Fibroblast of lung (primary cell): ENCODE measurements at regions not wholly inside any gene's neighbourhood (a gene's known extent, or its start where the extent isn't known, plus 50 kb on each side); places are given as distances from the start of the nearest gene placed in this dataset.

Source experiments
- DNase-seq, 2 donors: peaks; one replicate each; pipeline versions ENCODE4 v3.0.0 to v3.0.0-alpha.2; 2010; ENCODE audit warnings: low read depth in 2 of 2
- H2AFZ ChIP-seq: 2 replicates; pipeline ENCODE4 v1.5.1; 2012; ENCODE audit warnings: low read length, control low read depth, inconsistent platforms
- H3K27ac ChIP-seq: 2 replicates; pipeline ENCODE4 v1.5.1; 2011; ENCODE audit warnings: low read length, control low read depth; ENCODE audit not compliant: insufficient read depth
- H3K27me3 ChIP-seq: 2 replicates; pipeline ENCODE4 v1.5.1; 2011; ENCODE audit warnings: mild to moderate bottlenecking, low read length; ENCODE audit not compliant: control insufficient read depth, insufficient read depth
- H3K36me3 ChIP-seq: 2 replicates; pipeline ENCODE4 v1.5.1; 2011; ENCODE audit warnings: low read length; ENCODE audit not compliant: control insufficient read depth, insufficient read depth
- H3K4me1 ChIP-seq: 2 replicates; pipeline ENCODE4 v1.5.1; 2011; ENCODE audit warnings: low read length; ENCODE audit not compliant: control insufficient read depth, insufficient read depth; ENCODE audit errors: extremely low read depth
- H3K4me2 ChIP-seq: 2 replicates; pipeline ENCODE4 v1.5.1; 2011; ENCODE audit warnings: low read length, control low read depth; ENCODE audit not compliant: insufficient read depth; ENCODE audit errors: extremely low read depth
- H3K4me3 ChIP-seq, 4 experiments: fragments of 200-600 bp in 1 of 4; sonication (generic) in 1 of 4; replicated peaks in 1 of 4; 2 replicates each; pipeline ENCODE4 v1.5.1; 2011 to 2016; ENCODE audit warnings: low read length in 4 of 4, low read depth in 3 of 4, mild to moderate bottlenecking in 3 of 4, control low read depth in 2 of 4, inconsistent platforms in 1 of 4, mixed read lengths in 1 of 4; ENCODE audit not compliant: insufficient read depth in 1 of 4; ENCODE audit errors: control extremely low read depth in 1 of 4
- H3K79me2 ChIP-seq: 2 replicates; pipeline ENCODE4 v1.5.1; 2012; ENCODE audit warnings: mild to moderate bottlenecking, low read length, inconsistent platforms; ENCODE audit not compliant: control insufficient read depth, insufficient read depth
- H3K9ac ChIP-seq: 2 replicates; pipeline ENCODE4 v1.5.1; 2011; ENCODE audit warnings: mild to moderate bottlenecking, low read length, control low read depth; ENCODE audit not compliant: insufficient read depth
- H3K9me3 ChIP-seq: 2 replicates; pipeline ENCODE4 v1.5.1; 2012; ENCODE audit warnings: low read depth, low read length; ENCODE audit not compliant: control insufficient read depth, insufficient read depth
- H4K20me1 ChIP-seq: 2 replicates; pipeline ENCODE4 v1.5.1; 2011; ENCODE audit warnings: low read length; ENCODE audit not compliant: control insufficient read depth, insufficient read depth; ENCODE audit errors: extremely low read depth
- CTCF ChIP-seq, 2 donors: IDR thresholded peaks in 1 of 2; conservative IDR thresholded peaks in 1 of 2; 1 replicate in 1 of 2; 2 replicates in 1 of 2; pipeline ENCODE4 v1.5.1; 2011 to 2012; ENCODE audit warnings: low read length in 2 of 2, control low read depth in 1 of 2, inconsistent platforms in 1 of 2, low read depth in 1 of 2, mild to moderate bottlenecking in 1 of 2
- EZH2 ChIP-seq: IDR thresholded peaks from 2 replicates; pipeline ENCODE4 v1.5.1; 2012; ENCODE audit warnings: low read length, control low read depth, mild to moderate bottlenecking; ENCODE audit errors: missing control alignments

GRCh38 chr4:152070854-152071253 lies 310.0 kb upstream of the GATB start:
- no peaks in the 10 kb centered on the region for H3K9me3 ChIP-seq
- DNase-seq = no peak
- H3K79me2 ChIP-seq = no peaks in the 10 kb centered on the region
- H2AFZ ChIP-seq = no peak overlapping the region
- peaks cover 2% of the 10 kb centered on the region for H3K27me3 ChIP-seq
- H3K4me1 ChIP-seq = no peaks in the 10 kb centered on the region
- H3K36me3 ChIP-seq = no peaks in the 10 kb centered on the region
- H3K4me3 ChIP-seq = no peak overlapping the region
- H3K4me2 ChIP-seq = no peak overlapping the region
- H3K27ac ChIP-seq = no peak overlapping the region
- no peak for TF ChIP-seq EZH2
- TF ChIP-seq CTCF (conservative IDR thresholded peaks at IDR 0.05 in 1 of 2, IDR thresholded peaks at IDR 0.05 in 1 of 2; ENCODE audit: low read depth in 1 of 2, low read length in 2 of 2) = no peak
- H3K9ac ChIP-seq = no peak overlapping the region
- H4K20me1 ChIP-seq = no peaks in the 10 kb centered on the region

GRCh38 chr4:152068866-152069265 lies 308.1 kb upstream of the GATB start:
- H2AFZ ChIP-seq = no peak overlapping the region
- H3K27me3 ChIP-seq = no peaks in the 10 kb centered on the region
- no peaks in the 10 kb centered on the region for H3K4me1 ChIP-seq
- TF ChIP-seq CTCF (conservative IDR thresholded peaks at IDR 0.05 in 1 of 2, IDR thresholded peaks at IDR 0.05 in 1 of 2; ENCODE audit: low read depth in 1 of 2, low read length in 2 of 2) (no peak), EZH2 (no peak)
- no peaks in the 10 kb centered on the region for H4K20me1 ChIP-seq
- no peaks in the 10 kb centered on the region for H3K36me3 ChIP-seq
- no peak overlapping the region for H3K27ac ChIP-seq
- no peaks in the 10 kb centered on the region for H3K9me3 ChIP-seq
- DNase-seq = no peak
- no peak overlapping the region for H3K9ac ChIP-seq
- no peak overlapping the region for H3K4me3 ChIP-seq
- H3K79me2 ChIP-seq = no peaks in the 10 kb centered on the region
- H3K4me2 ChIP-seq = no peak overlapping the region

GRCh38 chr4:152065545-152065944 lies 304.7 kb upstream of the GATB start:
- Histone ChIP-seq H3K36me3 (no peaks in the 10 kb centered on the region), H4K20me1 (no peaks in the 10 kb centered on the region), H2AFZ (no peak overlapping the region), H3K4me3 (no peak overlapping the region), H3K4me1 (no peaks in the 10 kb centered on the region), H3K79me2 (no peaks in the 10 kb centered on the region), H3K27ac (no peak overlapping the region), H3K27me3 (no peaks in the 10 kb centered on the region), H3K9ac (no peak overlapping the region), H3K4me2 (no peak overlapping the region), H3K9me3 (no peaks in the 10 kb centered on the region)
- TF ChIP-seq EZH2 = no peak
- no peak for TF ChIP-seq CTCF (conservative IDR thresholded peaks at IDR 0.05 in 1 of 2, IDR thresholded peaks at IDR 0.05 in 1 of 2; ENCODE audit: low read depth in 1 of 2, low read length in 2 of 2)
- no peak for DNase-seq
